ENCODE measurements at regions not wholly inside any gene's neighbourhood (a gene's known extent, or its start where the extent isn't known, plus 50 kb on each side); places are given as distances from the start of the nearest gene placed in this dataset.

DNA sequence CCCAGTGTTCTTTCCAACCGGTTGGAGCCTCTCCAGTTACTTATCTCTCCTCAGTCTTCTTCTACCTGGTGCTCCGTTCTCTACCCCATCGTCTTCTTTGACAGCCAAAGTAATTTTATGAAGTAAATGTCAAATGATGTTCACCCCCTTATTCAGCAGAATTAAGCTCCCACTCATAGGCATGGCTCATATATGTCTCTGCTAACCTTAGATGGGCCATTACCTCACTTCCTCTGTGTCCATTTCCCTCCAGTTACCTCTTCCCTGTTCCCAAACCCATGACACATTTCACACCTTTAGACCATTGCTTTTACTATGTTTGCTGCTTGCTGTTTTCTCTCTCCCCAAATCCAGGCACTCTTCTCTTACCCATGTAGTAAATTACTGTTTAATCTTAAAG is 607.0 kb downstream of the RNF144A start:
- Histone ChIP-seq H3K9ac (ENCODE audit: low read length) (no peak overlapping the region), H3K4me1 (ENCODE audit: control insufficient read depth in 1 of 2, insufficient read depth in 2 of 2, low read length in 2 of 2) (no peaks in the 10 kb centered on the region), H3K4ac (ENCODE audit: low read depth, low read length) (no peak overlapping the region), H3K4me3 (ENCODE audit: low read depth, low read length) (no peak overlapping the region), H3K79me1 (ENCODE audit: low read length) (no peaks in the 10 kb centered on the region), H3K36me3 (ENCODE audit: control insufficient read depth in 1 of 2, insufficient read depth in 2 of 2, low read length in 2 of 2) (no peaks in the 10 kb centered on the region), H3K4me2 (ENCODE audit: low read length) (no peak overlapping the region), H3K23ac (ENCODE audit: low read length) (no peak overlapping the region), H3K27me3 (ENCODE audit: insufficient read depth, low read length) (no peaks in the 10 kb centered on the region), H4K91ac (ENCODE audit: low read depth, low read length) (no peak overlapping the region), H4K8ac (ENCODE audit: low read depth, low read length) (no peak overlapping the region), H4K12ac (ENCODE audit: low read depth, low read length) (no peak overlapping the region), H2BK12ac (ENCODE audit: low read length) (no peak overlapping the region), H2BK5ac (ENCODE audit: low read depth, low read length, poor library complexity) (no peak overlapping the region), H3K79me2 (ENCODE audit: control insufficient read depth, insufficient read depth, low read length, poor library complexity) (no peaks in the 10 kb centered on the region), H3K18ac (ENCODE audit: low read length) (no peak overlapping the region), H3K27ac (ENCODE audit: low read depth, low read length) (no peak overlapping the region), H3K14ac (ENCODE audit: low read length) (no peak overlapping the region), H3K9me3 (ENCODE audit: insufficient read depth, low read depth, low read length) (no peaks in the 10 kb centered on the region), H2BK120ac (ENCODE audit: insufficient read depth, low read length, poor library complexity) (no peak overlapping the region), H2AK5ac (ENCODE audit: low read length) (no peak overlapping the region), H2AFZ (ENCODE audit: insufficient read depth, low read length, poor library complexity) (no peak overlapping the region)
- no CpG with 5 or more reads among the region's 3 CpGs for WGBS (ENCODE audit: extremely low coverage, insufficient coverage, insufficient read length)
- DNase-seq: no peak

DNA sequence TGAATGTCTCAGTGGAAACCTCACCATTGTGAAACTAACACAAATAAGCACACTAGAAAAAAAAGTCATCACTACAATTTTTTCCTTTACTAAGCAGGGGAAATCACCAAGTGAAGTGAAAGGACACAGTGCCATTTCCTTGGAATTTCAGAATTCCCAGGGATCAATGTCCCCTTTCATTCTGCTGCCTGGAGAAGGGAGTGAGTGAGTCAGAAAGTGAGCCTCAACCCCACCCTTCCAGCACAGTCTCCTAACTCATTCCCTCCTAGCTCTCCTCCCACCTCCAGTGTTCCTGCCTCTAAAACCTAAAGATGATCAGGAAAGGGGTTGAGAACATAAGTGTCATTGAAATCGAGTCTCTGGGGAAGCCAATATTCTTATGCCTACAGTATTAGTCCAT is 608.5 kb downstream of the RNF144A start:
- Histone ChIP-seq H3K27ac (ENCODE audit: low read depth, low read length) (no peak overlapping the region), H3K4me3 (ENCODE audit: low read depth, low read length) (no peak overlapping the region), H2AFZ (ENCODE audit: insufficient read depth, low read length, poor library complexity) (no peak overlapping the region), H3K9ac (ENCODE audit: low read length) (no peak overlapping the region), H2BK120ac (ENCODE audit: insufficient read depth, low read length, poor library complexity) (no peak overlapping the region), H4K8ac (ENCODE audit: low read depth, low read length) (no peak overlapping the region), H3K4me2 (ENCODE audit: low read length) (no peak overlapping the region), H3K36me3 (ENCODE audit: control insufficient read depth in 1 of 2, insufficient read depth in 2 of 2, low read length in 2 of 2) (no peaks in the 10 kb centered on the region), H3K4me1 (ENCODE audit: control insufficient read depth in 1 of 2, insufficient read depth in 2 of 2, low read length in 2 of 2) (no peaks in the 10 kb centered on the region), H3K4ac (ENCODE audit: low read depth, low read length) (no peak overlapping the region), H2BK5ac (ENCODE audit: low read depth, low read length, poor library complexity) (no peak overlapping the region), H3K23ac (ENCODE audit: low read length) (no peak overlapping the region), H3K79me1 (ENCODE audit: low read length) (no peaks in the 10 kb centered on the region), H3K79me2 (ENCODE audit: control insufficient read depth, insufficient read depth, low read length, poor library complexity) (no peaks in the 10 kb centered on the region), H2BK12ac (ENCODE audit: low read length) (no peak overlapping the region), H3K27me3 (ENCODE audit: insufficient read depth, low read length) (no peaks in the 10 kb centered on the region), H3K18ac (ENCODE audit: low read length) (no peak overlapping the region), H4K12ac (ENCODE audit: low read depth, low read length) (no peak overlapping the region), H3K9me3 (ENCODE audit: insufficient read depth, low read depth, low read length) (peaks cover 1% of the 10 kb centered on the region), H2AK5ac (ENCODE audit: low read length) (no peak overlapping the region), H4K91ac (ENCODE audit: low read depth, low read length) (no peak overlapping the region), H3K14ac (ENCODE audit: low read length) (no peak overlapping the region)
- no peak for DNase-seq
- WGBS (ENCODE audit: extremely low coverage, insufficient coverage, insufficient read length): no CpG with 5 or more reads among the region's 1 CpG

DNA sequence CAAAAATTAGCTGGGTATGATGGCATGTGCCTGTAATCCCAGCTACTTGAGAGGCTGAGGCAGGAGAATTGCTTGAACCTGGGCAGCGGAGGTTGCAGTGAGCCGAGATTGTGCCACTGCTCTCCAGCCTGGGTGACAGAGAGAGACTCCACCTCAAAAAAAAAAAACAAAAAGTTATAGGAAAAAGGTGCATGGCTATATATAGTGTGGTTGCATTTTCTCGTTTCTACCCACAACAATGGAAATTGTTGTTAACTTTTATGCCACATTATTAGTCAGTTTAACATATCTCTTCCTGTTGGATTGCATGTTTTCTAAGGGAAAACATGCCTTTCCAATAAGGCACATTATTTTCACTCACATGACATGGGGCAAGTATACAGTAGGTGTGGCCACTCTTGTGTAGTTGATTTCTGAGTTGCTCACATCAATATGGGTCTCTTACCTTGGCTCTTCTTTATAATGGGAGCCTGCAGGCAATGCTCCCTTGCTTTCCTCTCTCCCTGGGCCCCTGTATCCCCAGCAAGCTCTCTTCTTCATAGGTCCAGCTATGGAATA is 610.0 kb downstream of the RNF144A start:
- H3K27me3 ChIP-seq (ENCODE audit: insufficient read depth, low read length): no peaks in the 10 kb centered on the region
- H3K14ac ChIP-seq (ENCODE audit: low read length): no peak overlapping the region
- no peak overlapping the region for H3K27ac ChIP-seq (ENCODE audit: low read depth, low read length)
- no peak overlapping the region for H2BK120ac ChIP-seq (ENCODE audit: insufficient read depth, low read length, poor library complexity)
- H3K4me3 ChIP-seq (ENCODE audit: low read depth, low read length): no peak overlapping the region
- WGBS (ENCODE audit: extremely low coverage, insufficient coverage, insufficient read length): no CpG with 5 or more reads among the region's 3 CpGs
- H3K23ac ChIP-seq (ENCODE audit: low read length): no peak overlapping the region
- H4K12ac ChIP-seq (ENCODE audit: low read depth, low read length): no peak overlapping the region
- H2AFZ ChIP-seq (ENCODE audit: insufficient read depth, low read length, poor library complexity): no peak overlapping the region
- H3K9ac ChIP-seq (ENCODE audit: low read length): no peak overlapping the region
- H3K4me2 ChIP-seq (ENCODE audit: low read length): no peak overlapping the region
- DNase-seq: no peak
- H2BK12ac ChIP-seq (ENCODE audit: low read length): no peak overlapping the region
- H2BK5ac ChIP-seq (ENCODE audit: low read depth, low read length, poor library complexity): no peak overlapping the region
- no peaks in the 10 kb centered on the region for H3K79me2 ChIP-seq (ENCODE audit: control insufficient read depth, insufficient read depth, low read length, poor library complexity)
- no peak overlapping the region for H3K4ac ChIP-seq (ENCODE audit: low read depth, low read length)
- H3K9me3 ChIP-seq (ENCODE audit: insufficient read depth, low read depth, low read length): peaks cover 7% of the 10 kb centered on the region
- no peak overlapping the region for H4K91ac ChIP-seq (ENCODE audit: low read depth, low read length)
- no peak overlapping the region for H2AK5ac ChIP-seq (ENCODE audit: low read length)
- no peak overlapping the region for H4K8ac ChIP-seq (ENCODE audit: low read depth, low read length)
- H3K36me3 ChIP-seq (ENCODE audit: control insufficient read depth in 1 of 2, insufficient read depth in 2 of 2, low read length in 2 of 2): no peaks in the 10 kb centered on the region
- no peaks in the 10 kb centered on the region for H3K4me1 ChIP-seq (ENCODE audit: control insufficient read depth in 1 of 2, insufficient read depth in 2 of 2, low read length in 2 of 2)
- H3K18ac ChIP-seq (ENCODE audit: low read length): no peak overlapping the region
- H3K79me1 ChIP-seq (ENCODE audit: low read length): no peaks in the 10 kb centered on the region

DNA sequence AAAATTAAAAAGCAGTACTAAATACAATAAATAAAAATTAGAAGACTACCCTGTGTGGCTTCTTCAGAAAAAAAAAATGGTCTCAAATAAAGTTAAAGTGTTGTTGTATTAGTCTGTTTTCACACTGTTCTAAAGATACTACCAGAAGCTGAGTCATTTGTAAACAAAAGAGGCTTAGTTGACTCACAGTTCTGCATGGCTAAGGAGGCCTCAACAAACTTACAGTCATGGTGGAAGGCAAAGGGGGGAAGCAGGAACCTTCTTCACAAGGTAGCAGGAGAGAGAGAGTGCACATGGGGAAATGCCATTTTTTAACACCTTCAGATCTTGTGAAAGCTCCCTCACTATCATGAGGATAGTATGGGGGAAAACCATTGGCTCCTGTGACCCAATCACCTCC is 612.8 kb downstream of the RNF144A start:
- Histone ChIP-seq H3K4ac (ENCODE audit: low read depth, low read length) (no peak overlapping the region), H3K23ac (ENCODE audit: low read length) (no peak overlapping the region), H3K27ac (ENCODE audit: low read depth, low read length) (no peak overlapping the region), H3K14ac (ENCODE audit: low read length) (no peak overlapping the region), H3K4me1 (ENCODE audit: control insufficient read depth in 1 of 2, insufficient read depth in 2 of 2, low read length in 2 of 2) (no peaks in the 10 kb centered on the region), H3K4me2 (ENCODE audit: low read length) (no peak overlapping the region), H3K4me3 (ENCODE audit: low read depth, low read length) (no peak overlapping the region), H3K9ac (ENCODE audit: low read length) (no peak overlapping the region), H2BK120ac (ENCODE audit: insufficient read depth, low read length, poor library complexity) (no peak overlapping the region), H2AFZ (ENCODE audit: insufficient read depth, low read length, poor library complexity) (no peak overlapping the region), H3K79me1 (ENCODE audit: low read length) (no peaks in the 10 kb centered on the region), H2BK12ac (ENCODE audit: low read length) (no peak overlapping the region), H4K12ac (ENCODE audit: low read depth, low read length) (no peak overlapping the region), H3K9me3 (ENCODE audit: insufficient read depth, low read depth, low read length) (peaks cover 7% of the 10 kb centered on the region), H3K79me2 (ENCODE audit: control insufficient read depth, insufficient read depth, low read length, poor library complexity) (no peaks in the 10 kb centered on the region), H3K18ac (ENCODE audit: low read length) (no peak overlapping the region), H2BK5ac (ENCODE audit: low read depth, low read length, poor library complexity) (no peak overlapping the region), H3K36me3 (ENCODE audit: control insufficient read depth in 1 of 2, insufficient read depth in 2 of 2, low read length in 2 of 2) (no peaks in the 10 kb centered on the region), H3K27me3 (ENCODE audit: insufficient read depth, low read length) (no peaks in the 10 kb centered on the region), H2AK5ac (ENCODE audit: low read length) (no peak overlapping the region), H4K8ac (ENCODE audit: low read depth, low read length) (no peak overlapping the region), H4K91ac (ENCODE audit: low read depth, low read length) (no peak overlapping the region)
- no peak for DNase-seq

Measured in trophoblast cell (in vitro differentiated cells and primary cell).